22Rv1 (cell line): ENCODE measurements at regions not wholly inside any gene's neighbourhood (a gene's known extent, or its start where the extent isn't known, plus 50 kb on each side); places are given as distances from the start of the nearest gene placed in this dataset.

Experiments
- CTCF ChIP-seq: fragments of 450-650 bp; IDR thresholded peaks from 2 replicates; pipeline ENCODE4 v1.5.1; 2017; ENCODE audit warnings: mild to moderate bottlenecking
- ZFX ChIP-seq: fragments of 450-650 bp; IDR thresholded peaks from 2 replicates; pipeline ENCODE4 v1.6.1; 2017; ENCODE audit warnings: antibody characterized with exemption, borderline replicate concordance

- TF ChIP-seq CTCF (no peak), ZFX (no peak)
Measured at GRCh38 chr16:17766012-17766411, 295.3 kb upstream of the XYLT1 start.
